Suprapubic skin (tissue), 4 donors: ENCODE measurements at regions not wholly inside any gene's neighbourhood (a gene's known extent, or its start where the extent isn't known, plus 50 kb on each side); places are given as distances from the start of the nearest gene placed in this dataset.

Source experiments
- DNase-seq, 2 donors: peaks; one replicate each; pipeline ENCODE4 v3.0.0-alpha.2; 2019; ENCODE audit warnings: low spot score in 2 of 2
- H3K27ac ChIP-seq: fragments of 200-600 bp; sonication (generic); one replicate; pipeline ENCODE4 v1.5.1; 2019
- H3K27me3 ChIP-seq: fragments of 200-600 bp; sonication (generic); one replicate; pipeline ENCODE4 v1.5.1; 2019
- H3K36me3 ChIP-seq: fragments of 200-600 bp; sonication (generic); one replicate; pipeline ENCODE4 v1.5.1; 2019
- H3K4me1 ChIP-seq: fragments of 200-600 bp; sonication (generic); one replicate; pipeline ENCODE4 v1.5.1; 2019
- H3K4me3 ChIP-seq: fragments of 200-600 bp; sonication (generic); one replicate; pipeline ENCODE4 v1.5.1; 2019; ENCODE audit warnings: mild to moderate bottlenecking
- H3K9me3 ChIP-seq: fragments of 200-600 bp; sonication (generic); one replicate; pipeline ENCODE4 v1.5.1; 2019
- CTCF ChIP-seq, 2 donors: fragments of 200-600 bp in 1 of 2; fragments of 450-650 bp in 1 of 2; sonication (generic) in 1 of 2; IDR thresholded peaks; one replicate each; pipeline ENCODE4 v1.5.1; 2016 to 2019; ENCODE audit warnings: antibody characterized with exemption in 2 of 2, mild to moderate bottlenecking in 1 of 2, moderate library complexity in 1 of 2
- EP300 ChIP-seq: sonication (generic); formaldehyde crosslinking; IDR thresholded peaks from one replicate; pipeline ENCODE4 v1.6.1; 2017; ENCODE audit warnings: antibody characterized with exemption
- POLR2A ChIP-seq, 2 donors: fragments of 450-650 bp; IDR thresholded peaks; one replicate each; pipeline ENCODE4 v1.6.1; 2017; ENCODE audit warnings: antibody characterized with exemption in 2 of 2, mild to moderate bottlenecking in 2 of 2, moderate library complexity in 2 of 2
- POLR2AphosphoS5 ChIP-seq, 3 donors: sonication (generic); formaldehyde crosslinking; IDR thresholded peaks; one replicate each; pipeline ENCODE4 v1.6.1; 2017; ENCODE audit warnings: antibody characterized with exemption in 3 of 3
- WGBS: methylation state at CpG from one replicate; pipeline ENCODE4 v1.1.5; 2018; 5-methylcytosine and 5-hydroxymethylcytosine counted together

- no peak for TF ChIP-seq POLR2A (IDR thresholded peaks at IDR 0.05)
- TF ChIP-seq CTCF (IDR thresholded peaks at IDR 0.05), result no peak
- TF ChIP-seq POLR2AphosphoS5 (IDR thresholded peaks at IDR 0.05), result no peak
- TF ChIP-seq EP300, result no peak
- Histone ChIP-seq H3K9me3 (no peaks in the 10 kb centered on the region), H3K27me3 (no peaks in the 10 kb centered on the region), H3K36me3 (no peaks in the 10 kb centered on the region), H3K4me3 (no peak overlapping the region), H3K4me1 (peaks cover 22% of the 10 kb centered on the region), H3K27ac (peak overlapping the region; percentile 2)
- no peak for DNase-seq
Observed at GRCh38 chr6:88381289-88381642, 215.1 kb upstream of the CNR1 start.

GRCh38 chr6:88380618-88381288 is 214.6 kb upstream of the CNR1 start:
- DNase-seq, result no peak
- H3K4me3 ChIP-seq, result no peak overlapping the region
- H3K27me3 ChIP-seq, result no peaks in the 10 kb centered on the region
- WGBS, result 43% methylated on average over 4 of the region's 4 CpGs
- no peaks in the 10 kb centered on the region for H3K9me3 ChIP-seq
- peaks cover 22% of the 10 kb centered on the region for H3K4me1 ChIP-seq
- no peak for TF ChIP-seq POLR2AphosphoS5 (IDR thresholded peaks at IDR 0.05)
- TF ChIP-seq CTCF (IDR thresholded peaks at IDR 0.05), result no peak
- TF ChIP-seq POLR2A (IDR thresholded peaks at IDR 0.05), result no peak
- TF ChIP-seq EP300, result no peak
- H3K36me3 ChIP-seq, result no peaks in the 10 kb centered on the region
- H3K27ac ChIP-seq, result peak overlapping the region; percentile 2

- H3K36me3 ChIP-seq, result no peaks in the 10 kb centered on the region
- WGBS, result 8% methylated on average over 2 of the region's 2 CpGs
Observed at GRCh38 chr6:88380083-88380482, 213.9 kb upstream of the CNR1 start.

GRCh38 chr6:88378639-88379038 is 212.5 kb upstream of the CNR1 start:
- Histone ChIP-seq H3K4me3 (no peak overlapping the region), H3K27me3 (no peaks in the 10 kb centered on the region), H3K9me3 (no peaks in the 10 kb centered on the region), H3K4me1 (peaks cover 22% of the 10 kb centered on the region), H3K27ac (no peak overlapping the region), H3K36me3 (no peaks in the 10 kb centered on the region)
- TF ChIP-seq POLR2AphosphoS5 (IDR thresholded peaks at IDR 0.05) (no peak), CTCF (IDR thresholded peaks at IDR 0.05) (no peak), EP300 (no peak), POLR2A (IDR thresholded peaks at IDR 0.05) (no peak)
- WGBS, result 83% methylated on average over 4 of the region's 4 CpGs
- DNase-seq, result no peak

More at GRCh38 chr6:88380083-88380482, 213.9 kb upstream of the CNR1 start:
- DNase-seq, result peak in 1 of 2 donors; percentile 61
- Histone ChIP-seq H3K9me3 (no peaks in the 10 kb centered on the region), H3K27me3 (no peaks in the 10 kb centered on the region), H3K27ac (peak overlapping the region; percentile 9), H3K4me3 (no peak overlapping the region), H3K4me1 (peaks cover 22% of the 10 kb centered on the region)
- TF ChIP-seq EP300 (no peak), CTCF (IDR thresholded peaks at IDR 0.05) (no peak), POLR2A (IDR thresholded peaks at IDR 0.05) (no peak), POLR2AphosphoS5 (IDR thresholded peaks at IDR 0.05) (no peak)

- no peak for DNase-seq
- peaks cover 22% of the 10 kb centered on the region for H3K4me1 ChIP-seq
- H3K27me3 ChIP-seq, result no peaks in the 10 kb centered on the region
- WGBS, result 92% methylated on average over 8 of the region's 8 CpGs
- no peak overlapping the region for H3K27ac ChIP-seq
- no peaks in the 10 kb centered on the region for H3K9me3 ChIP-seq
- TF ChIP-seq EP300 (no peak), POLR2AphosphoS5 (IDR thresholded peaks at IDR 0.05) (no peak), POLR2A (IDR thresholded peaks at IDR 0.05) (no peak), CTCF (IDR thresholded peaks at IDR 0.05) (no peak)
- H3K4me3 ChIP-seq, result no peak overlapping the region
- H3K36me3 ChIP-seq, result no peaks in the 10 kb centered on the region
Observed at GRCh38 chr6:88377976-88378568, 211.9 kb upstream of the CNR1 start.
